OCI-LY3 (cell line): ENCODE measurements at regions not wholly inside any gene's neighbourhood (a gene's known extent, or its start where the extent isn't known, plus 50 kb on each side); places are given as distances from the start of the nearest gene placed in this dataset.

Source experiments
- H2AFZ ChIP-seq: fragments of 200-600, 300-600 bp; shearing (Covaris generic); 2 replicates; pipeline ENCODE4 v1.6.0; 2014; ENCODE audit warnings: antibody characterized with exemption, low read depth, low read length
- H3K27ac ChIP-seq: fragments of 200-600, 300-600 bp; sonication (generic); 2 replicates; pipeline ENCODE4 v1.5.1; 2014; ENCODE audit warnings: mild to moderate bottlenecking, low read length, moderate library complexity, mixed read lengths
- H3K27me3 ChIP-seq: fragments of 200-600, 300-600 bp; sonication (generic); 2 replicates; pipeline ENCODE4 v1.6.1; 2014; ENCODE audit warnings: low read depth, low read length, mixed read lengths
- H3K36me3 ChIP-seq: fragments of 200-600, 300-600 bp; sonication (generic); replicated peaks from 2 replicates; pipeline ENCODE3; 2014; ENCODE audit warnings: low read depth, low read length, mixed read lengths
- H3K4me1 ChIP-seq: fragments of 300-600, 200-600 bp; sonication (generic); 2 replicates; pipeline ENCODE4 v1.6.1; 2014; ENCODE audit warnings: low read length, mixed read lengths
- H3K4me2 ChIP-seq: fragments of 200-600, 300-600 bp; sonication (generic); 2 replicates; pipeline ENCODE4 v1.6.1; 2014; ENCODE audit warnings: low read length, mixed read lengths
- H3K4me3 ChIP-seq: fragments of 300-600, 200-600 bp; sonication (generic); 2 replicates; pipeline ENCODE4 v1.5.1; 2014; ENCODE audit warnings: antibody characterized with exemption, mild to moderate bottlenecking, low read length, moderate library complexity
- H3K79me2 ChIP-seq: fragments of 300-600, 200-600 bp; shearing (Covaris generic); 2 replicates; pipeline ENCODE4 v1.6.1; 2014; ENCODE audit warnings: mild to moderate bottlenecking, low read length, mixed read lengths
- H3K9ac ChIP-seq: fragments of 300-600, 200-600 bp; shearing (Covaris generic); 2 replicates; pipeline ENCODE4 v1.6.0; 2014; ENCODE audit warnings: mild to moderate bottlenecking, low read length, moderate library complexity
- H3K9me3 ChIP-seq: fragments of 200-600, 300-600 bp; shearing (Covaris generic); 2 replicates; pipeline ENCODE4 v1.6.1; 2014; ENCODE audit warnings: low read length, mixed read lengths; ENCODE audit not compliant: insufficient read depth
- H4K20me1 ChIP-seq: fragments of 200-600, 300-600 bp; sonication (generic); 2 replicates; pipeline ENCODE4 v1.6.1; 2016; ENCODE audit warnings: low read length, mixed read lengths; ENCODE audit not compliant: insufficient read depth
- EZH2phosphoT487 ChIP-seq: fragments of 200-600 bp; shearing (Covaris generic); IDR thresholded peaks from 2 replicates; pipeline ENCODE4 v1.6.1; 2018; ENCODE audit warnings: antibody characterized with exemption, mixed run types, low read depth
- TF ChIP-seq, protein P1 (sequence below): fragments of 200-600, 300-600 bp; sonication (generic); IDR thresholded peaks from 2 replicates; pipeline ENCODE4 v1.5.1; 2014; ENCODE audit warnings: antibody characterized with exemption, low read length, low read depth

DNA sequence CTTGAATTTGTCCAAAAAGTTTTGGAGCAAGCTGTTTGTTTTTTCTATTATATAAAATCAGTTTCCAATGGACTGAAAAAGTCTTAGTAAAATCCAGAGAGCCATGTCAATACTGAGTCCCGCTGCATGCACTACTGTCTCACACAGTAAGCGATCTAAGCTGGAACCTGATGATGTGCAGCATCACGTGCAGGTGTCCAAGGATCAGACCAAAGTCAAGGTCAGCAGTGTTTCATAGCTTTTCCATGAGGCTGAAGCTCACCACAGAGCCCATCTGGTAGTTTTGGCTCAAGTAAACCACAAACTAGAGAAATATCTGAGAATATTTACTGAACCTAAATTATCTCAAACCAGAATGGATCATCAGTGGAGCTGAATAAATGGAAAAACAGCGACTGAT, 784.0 kb upstream of the SEMA6D start:
- Histone ChIP-seq H2AFZ (no peak overlapping the region), H3K79me2 (no peaks in the 10 kb centered on the region), H4K20me1 (no peaks in the 10 kb centered on the region), H3K9me3 (no peaks in the 10 kb centered on the region), H3K9ac (no peak overlapping the region), H3K27me3 (no peaks in the 10 kb centered on the region), H3K4me2 (no peak overlapping the region), H3K36me3 (no peaks in the 10 kb centered on the region), H3K27ac (no peak overlapping the region), H3K4me1 (no peaks in the 10 kb centered on the region), H3K4me3 (no peak overlapping the region)
- TF ChIP-seq, protein P1, sequence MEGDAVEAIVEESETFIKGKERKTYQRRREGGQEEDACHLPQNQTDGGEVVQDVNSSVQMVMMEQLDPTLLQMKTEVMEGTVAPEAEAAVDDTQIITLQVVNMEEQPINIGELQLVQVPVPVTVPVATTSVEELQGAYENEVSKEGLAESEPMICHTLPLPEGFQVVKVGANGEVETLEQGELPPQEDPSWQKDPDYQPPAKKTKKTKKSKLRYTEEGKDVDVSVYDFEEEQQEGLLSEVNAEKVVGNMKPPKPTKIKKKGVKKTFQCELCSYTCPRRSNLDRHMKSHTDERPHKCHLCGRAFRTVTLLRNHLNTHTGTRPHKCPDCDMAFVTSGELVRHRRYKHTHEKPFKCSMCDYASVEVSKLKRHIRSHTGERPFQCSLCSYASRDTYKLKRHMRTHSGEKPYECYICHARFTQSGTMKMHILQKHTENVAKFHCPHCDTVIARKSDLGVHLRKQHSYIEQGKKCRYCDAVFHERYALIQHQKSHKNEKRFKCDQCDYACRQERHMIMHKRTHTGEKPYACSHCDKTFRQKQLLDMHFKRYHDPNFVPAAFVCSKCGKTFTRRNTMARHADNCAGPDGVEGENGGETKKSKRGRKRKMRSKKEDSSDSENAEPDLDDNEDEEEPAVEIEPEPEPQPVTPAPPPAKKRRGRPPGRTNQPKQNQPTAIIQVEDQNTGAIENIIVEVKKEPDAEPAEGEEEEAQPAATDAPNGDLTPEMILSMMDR = no peak
- no peak for TF ChIP-seq EZH2phosphoT487

- no peak for TF ChIP-seq EZH2phosphoT487
- TF ChIP-seq, protein P1 = no peak
- no peaks in the 10 kb centered on the region for H3K27me3 ChIP-seq
- no peaks in the 10 kb centered on the region for H3K4me1 ChIP-seq
- H3K4me3 ChIP-seq = no peak overlapping the region
- no peaks in the 10 kb centered on the region for H3K36me3 ChIP-seq
- no peak overlapping the region for H3K9ac ChIP-seq
- no peaks in the 10 kb centered on the region for H4K20me1 ChIP-seq
- no peaks in the 10 kb centered on the region for H3K79me2 ChIP-seq
- H3K27ac ChIP-seq = no peak overlapping the region
- H3K4me2 ChIP-seq = no peak overlapping the region
- no peak overlapping the region for H2AFZ ChIP-seq
- H3K9me3 ChIP-seq = no peaks in the 10 kb centered on the region
These were observed 782.5 kb upstream of the SEMA6D start for GRCh38 chr15:46934851-46935250.

DNA sequence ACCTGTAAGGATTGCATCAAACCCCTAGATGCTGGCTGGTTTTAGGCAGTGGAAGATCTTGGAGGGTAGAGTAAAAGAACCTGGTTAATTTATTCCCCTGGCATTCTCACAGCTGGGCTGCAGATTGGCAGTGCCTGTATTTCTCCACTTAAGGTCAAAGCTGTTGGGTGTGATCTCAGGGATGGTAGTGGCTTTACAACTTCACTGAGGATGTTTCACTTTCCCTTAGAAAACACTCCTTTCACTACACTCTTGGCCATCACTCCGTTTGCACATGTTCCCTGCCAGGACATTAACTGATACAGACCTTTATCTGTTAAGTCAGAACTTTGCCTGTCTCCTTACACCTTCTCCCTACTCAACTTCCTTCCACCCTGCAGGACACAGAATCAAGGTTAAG, 779.1 kb upstream of the SEMA6D start:
- Histone ChIP-seq H3K36me3 (no peaks in the 10 kb centered on the region), H2AFZ (no peak overlapping the region), H3K4me3 (no peak overlapping the region), H3K79me2 (no peaks in the 10 kb centered on the region), H3K27ac (no peak overlapping the region), H3K9ac (no peak overlapping the region), H3K4me1 (no peaks in the 10 kb centered on the region), H4K20me1 (no peaks in the 10 kb centered on the region), H3K4me2 (no peak overlapping the region), H3K27me3 (no peaks in the 10 kb centered on the region), H3K9me3 (no peaks in the 10 kb centered on the region)
- TF ChIP-seq EZH2phosphoT487 = no peak
- TF ChIP-seq, protein P1 = no peak

DNA sequence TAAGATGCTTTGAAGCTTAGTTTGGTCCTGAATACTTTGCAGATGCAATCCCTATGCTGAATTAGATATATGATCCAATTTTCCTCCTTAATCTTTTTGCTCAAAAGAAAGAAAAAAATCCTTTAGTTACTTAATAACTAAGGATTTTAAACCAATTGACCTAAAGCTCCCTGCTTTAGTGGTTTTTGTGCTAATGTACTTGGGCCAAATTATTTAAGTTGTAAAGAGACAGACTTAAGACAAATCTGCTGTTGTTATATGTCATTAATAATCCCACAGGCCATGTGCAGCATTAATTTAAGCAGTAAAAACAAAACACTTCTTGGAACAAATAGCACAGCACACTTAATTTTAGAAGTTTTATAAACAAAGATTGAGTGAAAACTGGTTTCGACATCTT, 776.1 kb upstream of the SEMA6D start:
- Histone ChIP-seq H3K9ac (no peak overlapping the region), H3K79me2 (no peaks in the 10 kb centered on the region), H4K20me1 (no peaks in the 10 kb centered on the region), H3K4me3 (no peak overlapping the region), H3K9me3 (no peaks in the 10 kb centered on the region), H3K4me1 (no peaks in the 10 kb centered on the region), H2AFZ (no peak overlapping the region), H3K27me3 (no peaks in the 10 kb centered on the region), H3K27ac (no peak overlapping the region), H3K36me3 (no peaks in the 10 kb centered on the region), H3K4me2 (no peak overlapping the region)
- TF ChIP-seq EZH2phosphoT487 = no peak
- TF ChIP-seq, protein P1 = no peak
